Mucosa of descending colon (tissue), 3 donors: ENCODE measurements at regions not wholly inside any gene's neighbourhood (a gene's known extent, or its start where the extent isn't known, plus 50 kb on each side); places are given as distances from the start of the nearest gene placed in this dataset.

Source experiments
- ATAC-seq: fragments of 200-7000 bp; cut with Tn5 transposase; one replicate; pipeline ENCODE4 v1.9.1; 2020; ENCODE audit warnings: mild to moderate bottlenecking, moderate library complexity
- DNase-seq, 3 donors: peaks; one replicate each; pipeline ENCODE4 v3.0.0-alpha.2; 2020
- H3K36me3 ChIP-seq: fragments of 200-600 bp; one replicate; pipeline ENCODE4 v1.8.0; 2021; ENCODE audit warnings: low read depth, mild to moderate bottlenecking
- H3K4me1 ChIP-seq: fragments of 200-600 bp; one replicate; pipeline ENCODE4 v1.8.0; 2021; ENCODE audit warnings: low read depth, mild to moderate bottlenecking
- H3K4me3 ChIP-seq: fragments of 200-600 bp; one replicate; pipeline ENCODE4 v1.8.0; 2021; ENCODE audit warnings: mild to moderate bottlenecking
- H3K9me3 ChIP-seq: fragments of 200-600 bp; one replicate; pipeline ENCODE4 v1.8.0; 2021; ENCODE audit warnings: mild to moderate bottlenecking
- intact Hi-C, 2 donors: fragments of 100-400 bp; cut with DNase I in 1 of 2; cut with micrococcal nuclease in 1 of 2; formaldehyde crosslinking; loops; one replicate each; pipeline versions ENCODE4 v1.11.0 to v1.11.1; 2022; cut with DNase I, micrococcal nuclease
- TF ChIP-seq, protein P1 (sequence below): fragments of 200-600 bp; IDR thresholded peaks from one replicate; pipeline ENCODE4 v1.8.0; 2022; ENCODE audit warnings: antibody characterized with exemption, mild to moderate bottlenecking
- donor health status: DM: no; HTN: no; CAD: no; lungs with moderate emphysema.
- donor health status: DM: no; HTN: no; CAD: no.
- donor health status: DM: no; HTN: yes; CAD: no.

DNA sequence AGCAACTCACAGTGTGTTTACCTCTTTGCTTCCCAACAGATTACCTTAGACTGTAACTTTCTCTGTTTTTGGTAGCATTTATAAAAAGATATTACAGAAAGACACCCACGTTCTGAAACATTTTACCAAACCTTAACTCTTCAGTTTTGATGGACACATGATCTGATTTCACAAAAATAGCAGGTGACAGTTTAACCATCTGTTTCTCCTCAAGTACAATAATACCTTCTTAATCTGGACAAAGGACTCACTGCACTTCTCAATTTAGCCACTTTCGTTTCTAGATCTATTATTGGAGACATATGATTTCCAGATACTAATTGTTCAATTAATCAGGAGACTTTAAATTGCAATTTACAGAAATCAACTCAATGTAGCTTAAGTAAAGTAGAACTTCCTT is 703.8 kb upstream of the KIF2B start:
- Histone ChIP-seq H3K36me3 (no peaks in the 10 kb centered on the region), H3K4me3 (no peak overlapping the region), H3K4me1 (no peaks in the 10 kb centered on the region), H3K9me3 (peaks cover 9% of the 10 kb centered on the region)
- intact Hi-C loops, result no loop called here
- ATAC-seq (no peak), DNase-seq (no peak)
- TF ChIP-seq, protein P1, sequence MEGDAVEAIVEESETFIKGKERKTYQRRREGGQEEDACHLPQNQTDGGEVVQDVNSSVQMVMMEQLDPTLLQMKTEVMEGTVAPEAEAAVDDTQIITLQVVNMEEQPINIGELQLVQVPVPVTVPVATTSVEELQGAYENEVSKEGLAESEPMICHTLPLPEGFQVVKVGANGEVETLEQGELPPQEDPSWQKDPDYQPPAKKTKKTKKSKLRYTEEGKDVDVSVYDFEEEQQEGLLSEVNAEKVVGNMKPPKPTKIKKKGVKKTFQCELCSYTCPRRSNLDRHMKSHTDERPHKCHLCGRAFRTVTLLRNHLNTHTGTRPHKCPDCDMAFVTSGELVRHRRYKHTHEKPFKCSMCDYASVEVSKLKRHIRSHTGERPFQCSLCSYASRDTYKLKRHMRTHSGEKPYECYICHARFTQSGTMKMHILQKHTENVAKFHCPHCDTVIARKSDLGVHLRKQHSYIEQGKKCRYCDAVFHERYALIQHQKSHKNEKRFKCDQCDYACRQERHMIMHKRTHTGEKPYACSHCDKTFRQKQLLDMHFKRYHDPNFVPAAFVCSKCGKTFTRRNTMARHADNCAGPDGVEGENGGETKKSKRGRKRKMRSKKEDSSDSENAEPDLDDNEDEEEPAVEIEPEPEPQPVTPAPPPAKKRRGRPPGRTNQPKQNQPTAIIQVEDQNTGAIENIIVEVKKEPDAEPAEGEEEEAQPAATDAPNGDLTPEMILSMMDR, result no peak

DNA sequence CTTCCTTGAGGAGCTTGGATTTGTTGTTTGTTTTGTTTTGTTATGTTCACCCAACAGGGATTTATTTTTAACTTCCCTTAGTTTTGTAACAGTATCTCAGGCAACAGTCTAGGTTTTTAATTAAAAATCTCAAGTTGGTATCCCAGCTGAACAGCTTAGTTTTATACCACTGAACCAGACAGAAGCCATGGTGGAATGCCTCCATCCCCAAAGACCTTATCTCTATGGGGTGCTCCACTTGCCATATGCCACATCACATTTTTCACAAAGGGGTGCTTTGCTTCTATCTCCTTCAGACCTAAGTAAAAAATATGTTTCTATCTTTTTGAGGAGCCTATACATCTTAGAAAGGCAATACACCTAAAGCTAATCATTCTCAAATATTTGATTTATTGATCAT is 715.8 kb upstream of the KIF2B start:
- Histone ChIP-seq H3K4me3 (no peak overlapping the region), H3K36me3 (no peaks in the 10 kb centered on the region), H3K9me3 (no peaks in the 10 kb centered on the region), H3K4me1 (no peaks in the 10 kb centered on the region)
- TF ChIP-seq, protein P1, result no peak
- intact Hi-C loops, result no loop called here
- no peak for ATAC-seq
- DNase-seq, result no peak

DNA sequence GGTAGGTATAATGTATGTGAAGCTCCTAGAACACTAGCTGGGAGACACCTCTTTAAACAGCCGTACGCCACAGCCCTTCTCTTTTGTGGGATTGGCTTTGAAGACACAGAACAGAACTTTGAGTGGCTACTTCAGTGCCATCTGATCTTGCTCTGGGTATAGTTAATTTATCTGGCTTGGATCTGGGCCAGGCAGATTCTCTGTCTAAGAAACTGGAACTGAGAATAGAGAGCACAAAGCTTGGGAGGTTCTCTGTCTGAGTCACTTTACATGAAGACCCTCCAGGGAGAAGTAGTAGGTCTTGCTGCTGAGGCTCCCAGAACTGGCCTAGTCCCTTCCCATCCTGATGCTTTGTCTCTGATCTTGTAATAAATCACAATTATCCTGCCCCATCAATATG is 721.0 kb upstream of the KIF2B start:
- H3K4me3 ChIP-seq, result no peak overlapping the region
- intact Hi-C loops, result no loop called here
- no peaks in the 10 kb centered on the region for H3K36me3 ChIP-seq
- no peaks in the 10 kb centered on the region for H3K9me3 ChIP-seq
- no peak for ATAC-seq
- H3K4me1 ChIP-seq, result no peaks in the 10 kb centered on the region
- DNase-seq, result no peak
- TF ChIP-seq, protein P1, result no peak

DNA sequence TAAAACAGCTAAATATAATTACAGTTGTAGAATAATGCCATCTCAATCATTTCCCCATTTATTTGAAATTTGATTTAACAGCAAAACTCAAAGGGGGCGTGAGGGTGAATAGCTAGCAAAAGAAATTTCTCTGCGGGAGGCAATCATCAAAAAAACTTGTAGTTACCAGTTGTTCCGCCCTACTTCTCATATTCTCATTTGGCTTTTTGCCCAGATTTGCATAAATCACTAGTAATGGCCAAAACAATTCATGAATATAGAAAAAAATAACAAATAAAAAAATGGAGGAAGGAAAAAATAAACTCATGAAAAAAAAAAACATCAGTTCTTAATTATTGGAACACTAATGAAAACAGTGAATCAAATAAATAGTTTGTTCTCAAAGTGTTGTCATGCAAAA is 722.6 kb upstream of the KIF2B start:
- Histone ChIP-seq H3K9me3 (no peaks in the 10 kb centered on the region), H3K4me3 (no peak overlapping the region), H3K4me1 (no peaks in the 10 kb centered on the region), H3K36me3 (no peaks in the 10 kb centered on the region)
- TF ChIP-seq, protein P1, result no peak
- ATAC-seq (no peak), DNase-seq (no peak)
- intact Hi-C loops, result no loop called here

DNA sequence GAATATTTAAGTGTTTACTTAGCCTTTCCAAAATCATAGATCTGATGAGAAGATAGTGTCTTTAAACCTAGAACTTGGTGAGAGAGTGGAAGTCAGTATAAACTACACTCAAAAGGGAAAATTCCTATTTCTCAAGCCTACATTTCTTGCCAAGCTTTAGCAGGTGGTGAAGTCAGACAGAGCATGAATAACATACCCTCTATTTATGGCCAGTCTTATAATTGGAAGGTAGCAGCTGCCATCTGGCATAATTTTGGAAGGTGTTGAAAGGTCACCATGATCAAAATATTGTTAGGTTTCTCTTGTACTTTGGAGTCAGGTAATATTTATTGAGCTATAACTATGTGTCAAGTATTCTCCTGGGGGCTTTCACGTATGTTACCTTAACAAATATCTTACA is 729.3 kb upstream of the KIF2B start:
- TF ChIP-seq, protein P1, result no peak
- H3K4me1 ChIP-seq, result no peaks in the 10 kb centered on the region
- DNase-seq (no peak), ATAC-seq (no peak)
- no peak overlapping the region for H3K4me3 ChIP-seq
- no peaks in the 10 kb centered on the region for H3K36me3 ChIP-seq
- no peaks in the 10 kb centered on the region for H3K9me3 ChIP-seq
- intact Hi-C loops, result no loop called here

DNA sequence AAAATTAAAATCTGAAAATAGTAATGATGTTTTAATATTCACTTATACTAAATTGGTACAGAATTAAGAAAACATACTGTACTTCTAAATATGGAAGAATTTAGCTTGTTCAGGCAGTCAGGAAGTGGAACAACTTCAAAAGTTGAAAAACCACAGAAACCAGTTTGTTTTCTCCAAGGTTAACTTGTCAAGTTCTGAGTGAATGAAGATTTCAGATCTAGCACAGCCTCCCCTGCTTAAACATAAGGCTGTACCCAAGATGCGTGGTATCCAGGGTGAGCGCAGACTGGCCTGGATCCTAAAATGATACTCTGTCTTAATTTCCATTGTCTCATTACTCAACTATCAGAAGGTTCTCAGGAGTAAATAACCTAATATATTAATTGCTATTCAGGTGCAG is 730.7 kb upstream of the KIF2B start:
- H3K4me3 ChIP-seq, result no peak overlapping the region
- no peaks in the 10 kb centered on the region for H3K9me3 ChIP-seq
- DNase-seq, result no peak
- intact Hi-C loops, result no loop called here
- ATAC-seq, result no peak
- TF ChIP-seq, protein P1, result no peak
- no peaks in the 10 kb centered on the region for H3K4me1 ChIP-seq
- H3K36me3 ChIP-seq, result no peaks in the 10 kb centered on the region
